Stimulated activated CD8-positive, alpha-beta memory T cell treated with anti-CD3 and anti-CD28 coated beads, Interleukin-15, amount 100 ng/mL, for 4 hours (primary cell): ENCODE measurements at regions not wholly inside any gene's neighbourhood (a gene's known extent, or its start where the extent isn't known, plus 50 kb on each side); places are given as distances from the start of the nearest gene placed in this dataset.

Source experiments
- DNase-seq, 2 donors: peaks; one replicate each; pipeline ENCODE4 v3.0.0-alpha.2; 2020; ENCODE audit warnings: low read depth in 2 of 2

DNA sequence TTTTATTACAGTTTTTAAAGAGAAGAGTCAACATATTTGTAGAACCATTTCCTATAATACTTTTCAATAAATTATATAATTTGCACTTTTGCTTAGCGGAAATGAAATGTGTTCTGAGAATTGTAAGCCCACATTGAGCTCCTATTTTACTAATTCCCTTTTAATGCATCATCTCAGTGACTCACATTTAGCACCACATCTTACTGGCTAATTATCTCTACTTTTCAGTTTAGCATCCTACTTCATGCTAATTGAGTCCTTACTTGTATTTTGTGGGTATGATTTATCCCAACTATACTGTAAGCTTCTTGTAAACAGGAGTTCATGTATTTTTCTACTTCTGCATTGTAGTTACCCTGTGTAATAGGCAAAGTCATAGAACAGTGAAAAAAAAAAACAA, 67.5 kb downstream of the TMX1 start:
- no peak for DNase-seq

DNA sequence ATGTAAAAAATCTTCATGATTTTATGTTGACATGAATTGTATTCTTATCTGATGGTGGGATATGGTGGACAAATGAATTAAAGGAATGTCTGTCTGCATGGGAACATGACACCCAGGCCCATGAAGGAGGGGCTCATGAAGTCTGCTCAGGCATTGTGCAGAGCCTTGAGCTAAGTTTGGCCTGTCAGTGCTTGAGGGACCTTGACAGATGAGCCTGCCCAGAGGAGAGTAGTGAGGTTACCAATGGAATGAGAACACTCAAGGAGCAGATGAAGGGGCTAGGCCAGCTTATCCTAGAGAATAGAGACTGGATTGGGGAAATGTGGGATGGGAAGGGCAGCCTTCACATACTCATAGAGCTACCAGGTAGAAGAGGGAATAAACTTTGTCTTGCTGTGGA, 68.8 kb downstream of the TMX1 start:
- DNase-seq: no peak

DNA sequence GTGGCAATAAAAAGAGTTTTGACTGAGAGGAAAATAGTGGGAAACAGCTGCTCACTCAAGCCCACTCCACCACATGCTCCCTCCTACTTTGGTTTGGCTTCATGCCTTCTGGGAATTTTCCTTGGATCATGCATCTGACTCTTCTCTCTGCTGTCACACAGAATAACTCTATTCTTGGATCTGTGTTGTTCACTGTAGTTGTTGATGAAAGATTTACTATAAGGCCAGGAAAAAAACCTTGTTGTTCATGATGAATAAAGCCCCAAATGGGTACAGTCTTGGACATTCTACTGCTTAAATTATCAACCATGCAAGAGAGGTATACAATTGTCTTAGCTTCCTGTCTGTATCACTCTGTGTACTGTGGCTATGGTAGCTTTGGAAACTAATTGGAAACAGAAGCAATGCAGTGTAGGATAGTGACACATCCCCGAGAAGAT, 70.5 kb downstream of the TMX1 start:
- no peak for DNase-seq

DNA sequence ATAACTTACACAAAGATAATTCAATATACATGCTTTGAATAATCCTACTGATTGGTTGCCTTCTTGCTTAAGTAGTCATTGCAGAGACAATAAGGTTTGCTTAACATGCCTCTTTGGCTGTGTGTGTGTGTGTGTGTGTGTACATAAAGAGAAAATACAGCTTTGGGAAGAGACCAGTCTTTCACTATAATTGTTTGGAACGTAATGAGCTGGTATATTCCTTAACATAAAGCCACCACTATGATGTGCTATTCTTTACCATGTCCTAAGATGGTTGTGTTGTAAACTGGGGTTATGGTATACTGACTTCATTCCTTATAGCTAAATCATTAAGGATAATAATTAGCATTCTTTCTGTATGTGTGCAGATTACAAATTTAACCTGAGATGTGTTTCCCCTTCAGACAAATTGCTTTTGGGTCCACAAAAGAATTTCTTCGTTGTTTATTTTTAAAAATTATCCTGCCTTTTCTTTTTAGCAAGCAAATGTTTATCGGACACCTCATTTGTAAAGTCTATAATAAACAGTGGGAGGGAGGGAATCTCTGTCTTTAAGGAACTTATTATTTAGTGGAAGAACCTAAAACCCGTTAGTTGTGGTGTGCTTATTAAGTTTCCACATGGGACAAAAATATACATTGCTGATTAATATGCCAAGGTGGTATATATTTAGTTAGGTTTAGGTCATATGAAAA, 74.4 kb downstream of the TMX1 start:
- DNase-seq: no peak

DNA sequence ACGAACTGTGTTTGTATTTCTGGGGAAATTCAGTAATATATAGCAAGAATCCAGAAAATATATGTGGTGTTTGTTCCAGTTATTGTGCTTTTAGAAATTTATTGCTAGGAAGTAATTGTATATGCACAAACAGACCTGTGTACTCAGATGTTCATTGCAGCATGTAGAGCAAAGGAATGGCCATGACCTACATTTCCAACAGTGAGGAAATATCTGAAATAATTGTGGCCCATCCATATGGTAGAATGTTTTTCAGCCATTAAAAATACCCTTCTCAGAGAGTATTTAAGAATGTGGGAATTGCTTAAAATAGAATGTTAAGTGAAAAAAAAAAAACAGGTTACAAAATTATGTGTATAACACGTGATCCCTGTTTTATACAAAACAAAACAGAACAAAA, 77.3 kb downstream of the TMX1 start:
- no peak for DNase-seq

DNA sequence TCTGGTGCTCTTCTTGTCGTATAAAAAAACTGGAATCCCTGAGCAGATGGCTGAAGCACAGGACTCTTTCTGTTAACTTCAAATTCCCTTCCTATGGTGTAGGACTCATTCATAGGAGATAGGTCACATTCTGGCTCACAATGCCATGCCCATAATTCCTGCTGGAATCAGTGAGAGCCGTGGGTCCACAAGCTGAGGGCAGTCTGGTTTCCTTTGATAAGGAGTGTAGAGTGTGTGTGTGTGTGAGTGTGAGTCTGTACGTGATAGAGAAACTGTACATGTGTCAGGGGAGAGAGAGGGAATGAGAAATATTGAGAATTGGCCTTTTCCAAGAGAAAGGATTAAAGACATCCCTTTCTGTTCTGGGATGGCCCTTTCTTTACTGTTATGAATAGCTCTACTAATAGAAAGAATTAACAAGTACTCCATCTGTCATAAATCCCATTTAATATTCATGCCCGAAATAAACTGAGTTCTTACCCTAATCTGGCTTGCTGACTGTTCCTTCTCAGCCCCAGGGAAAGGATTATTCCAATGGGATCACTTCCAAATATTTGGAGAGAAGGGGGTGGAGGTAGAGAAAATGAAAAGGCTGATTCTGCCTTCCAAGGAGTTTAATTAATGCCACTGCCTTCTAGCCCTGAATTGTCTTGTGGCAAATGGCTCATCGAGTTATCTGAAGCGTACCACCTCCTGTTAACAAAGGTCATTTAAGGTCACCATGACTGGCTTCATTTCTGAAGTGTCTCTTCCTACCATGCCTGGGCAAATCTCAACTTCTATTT, 79.0 kb downstream of the TMX1 start:
- DNase-seq: no peak

DNA sequence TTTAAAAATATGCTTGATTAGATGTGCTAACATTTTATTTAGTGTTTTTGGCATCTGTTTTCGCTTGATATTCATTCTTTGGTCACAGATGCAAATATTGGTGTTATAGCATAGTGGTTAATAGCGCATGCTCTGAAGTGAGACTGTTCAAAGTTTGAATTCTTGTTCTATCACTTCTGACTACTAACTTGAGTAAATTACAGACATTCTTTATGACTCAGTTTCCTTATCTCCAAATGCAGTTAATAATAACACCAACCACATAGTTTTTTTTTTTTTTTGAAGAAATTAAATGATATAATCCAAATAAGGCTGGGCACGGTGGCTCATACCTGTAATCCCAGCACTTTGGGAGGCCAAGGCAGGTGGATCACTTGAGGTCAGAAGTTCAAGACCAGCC, 81.0 kb downstream of the TMX1 start:
- DNase-seq: no peak

DNA sequence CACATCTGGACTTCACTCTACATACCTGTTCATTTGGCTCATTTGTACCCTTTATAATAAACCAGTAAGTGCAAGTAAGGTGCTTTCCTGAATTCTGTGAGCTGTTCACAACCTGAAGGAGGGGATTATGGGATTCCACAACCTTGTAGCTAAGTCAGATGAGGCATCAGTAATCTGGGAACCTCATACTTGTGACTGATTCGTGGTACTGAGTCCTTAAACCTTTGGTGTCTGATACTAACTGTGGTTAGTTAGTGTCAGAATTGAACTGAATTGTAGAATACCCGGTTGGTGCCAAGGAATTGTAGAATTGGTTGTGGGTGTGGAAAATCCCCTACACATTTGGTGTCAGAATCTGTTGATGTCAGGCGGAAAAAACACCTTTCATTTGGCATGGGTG, 83.4 kb downstream of the TMX1 start:
- no peak for DNase-seq

DNA sequence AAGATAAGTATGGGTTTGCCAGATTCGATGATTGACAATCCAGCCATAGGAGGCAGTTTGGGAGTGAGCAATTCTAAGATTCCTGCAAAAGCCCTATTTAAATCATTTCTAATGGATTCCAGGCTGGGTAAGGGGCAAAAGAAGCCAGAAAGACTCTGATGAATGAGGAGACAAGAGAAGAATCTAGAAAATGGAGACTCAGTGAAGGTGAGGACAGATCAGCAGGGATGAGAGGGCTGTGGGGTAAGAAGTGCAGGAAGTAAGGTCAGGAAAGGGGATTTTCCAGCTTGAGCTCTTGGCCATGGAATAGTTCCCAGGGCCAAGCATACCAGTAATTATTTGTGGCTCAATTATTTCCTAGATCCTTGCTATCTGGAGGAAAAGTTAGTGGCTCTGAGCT, 87.3 kb downstream of the TMX1 start:
- DNase-seq: no peak

DNA sequence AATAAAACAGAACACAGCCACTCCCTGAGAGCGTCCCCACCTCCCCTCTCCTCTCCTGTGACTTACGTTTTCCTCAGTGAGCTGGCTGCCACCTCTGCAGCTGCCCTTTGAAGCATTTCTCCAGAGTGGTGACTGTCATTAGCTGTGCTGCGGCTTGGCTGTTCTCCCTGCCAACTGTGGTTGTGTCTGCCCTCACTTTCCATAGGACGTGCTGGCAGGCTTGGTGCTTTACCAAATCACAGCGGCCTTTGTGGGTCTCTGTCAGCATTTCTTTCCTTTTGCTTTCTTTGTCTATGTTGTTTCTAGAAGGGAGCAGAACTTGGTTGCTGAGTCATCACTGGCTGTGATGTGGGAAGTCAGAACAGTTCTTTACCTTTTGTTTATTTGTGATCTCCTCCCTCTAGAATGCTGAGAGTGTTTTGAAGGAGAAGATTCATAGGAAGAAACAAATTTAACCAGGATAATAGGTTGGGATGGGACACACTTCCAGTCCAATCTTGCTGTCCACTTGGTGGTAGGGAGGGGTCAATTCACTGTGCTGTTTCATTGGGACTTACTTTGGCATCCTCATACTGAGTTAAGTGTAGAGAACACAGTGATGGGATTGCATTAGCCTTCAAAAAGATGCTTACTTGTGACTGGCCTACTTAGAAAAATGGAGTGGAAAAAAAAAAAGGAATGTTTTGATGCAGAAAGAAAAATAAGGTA, 88.2 kb downstream of the TMX1 start:
- peak in 1 of 2 donors; percentile 1 for DNase-seq

DNA sequence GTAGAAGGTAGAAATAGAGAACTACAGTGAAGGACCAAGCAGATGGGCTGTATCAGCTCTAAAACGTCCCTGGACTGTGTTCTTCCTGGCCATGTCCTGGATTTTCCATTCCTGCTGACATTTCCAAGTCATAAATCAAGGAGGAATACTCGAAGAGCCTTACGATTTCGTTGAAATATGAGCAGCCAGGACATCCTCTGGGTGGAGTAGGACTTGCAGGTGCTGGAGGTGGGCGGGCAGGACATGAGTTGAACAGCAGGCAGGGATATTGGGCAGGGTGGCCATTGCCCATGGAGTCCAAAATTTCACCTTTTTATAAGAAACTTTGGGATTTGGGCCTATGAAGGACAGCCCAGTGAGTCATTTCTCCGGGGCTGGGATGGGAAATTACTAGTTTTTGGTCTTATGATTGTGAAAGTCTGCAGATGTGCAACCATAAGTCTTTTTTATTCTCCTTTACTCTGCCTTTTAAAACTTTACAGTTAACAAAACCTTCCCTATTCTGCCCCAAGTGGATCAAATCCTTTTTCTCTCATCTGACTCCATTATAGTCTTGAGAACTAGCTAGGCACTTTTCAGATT, 88.8 kb downstream of the TMX1 start:
- no peak for DNase-seq

DNA sequence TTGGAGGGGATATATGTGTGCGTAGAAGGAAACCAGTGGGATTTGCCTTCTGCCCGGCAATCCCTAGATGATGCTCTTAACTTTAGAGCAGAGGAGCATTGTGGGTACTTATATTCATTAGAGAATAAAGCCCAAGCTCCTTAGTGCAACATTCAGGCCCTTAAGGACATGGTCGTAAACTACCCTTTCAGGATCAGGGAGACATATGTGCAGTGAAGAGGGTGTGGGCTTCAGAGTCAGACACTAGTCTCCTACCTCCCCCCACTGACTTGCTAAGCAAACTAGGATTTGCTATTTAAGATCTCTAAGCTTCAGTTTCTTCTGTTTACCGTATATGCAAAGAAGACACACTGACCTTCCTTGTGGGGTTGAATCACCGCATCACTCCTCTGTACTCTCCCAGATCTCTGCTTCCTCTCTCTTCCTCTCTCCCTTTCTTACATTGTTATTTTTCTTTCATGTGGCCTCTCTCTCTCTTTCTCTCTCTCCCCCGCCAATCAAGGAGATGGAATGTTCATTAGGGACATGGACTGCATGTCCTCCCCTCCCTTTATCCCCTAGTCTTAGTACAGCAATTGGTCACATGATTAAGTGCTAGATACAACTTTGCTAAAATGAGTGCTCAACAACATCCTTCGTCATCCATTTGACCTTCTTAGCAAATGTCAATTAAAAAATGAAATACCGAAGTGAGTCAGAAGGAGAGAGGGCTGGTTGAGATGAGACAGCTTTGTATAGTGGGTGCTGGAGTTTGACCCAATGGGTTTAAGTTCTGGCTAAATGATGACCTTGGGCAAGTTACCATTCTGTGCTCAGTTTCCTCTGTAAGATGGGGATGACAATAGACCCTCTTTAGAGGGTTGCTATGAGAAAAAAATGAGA, 91.7 kb downstream of the TMX1 start:
- DNase-seq: no peak

DNA sequence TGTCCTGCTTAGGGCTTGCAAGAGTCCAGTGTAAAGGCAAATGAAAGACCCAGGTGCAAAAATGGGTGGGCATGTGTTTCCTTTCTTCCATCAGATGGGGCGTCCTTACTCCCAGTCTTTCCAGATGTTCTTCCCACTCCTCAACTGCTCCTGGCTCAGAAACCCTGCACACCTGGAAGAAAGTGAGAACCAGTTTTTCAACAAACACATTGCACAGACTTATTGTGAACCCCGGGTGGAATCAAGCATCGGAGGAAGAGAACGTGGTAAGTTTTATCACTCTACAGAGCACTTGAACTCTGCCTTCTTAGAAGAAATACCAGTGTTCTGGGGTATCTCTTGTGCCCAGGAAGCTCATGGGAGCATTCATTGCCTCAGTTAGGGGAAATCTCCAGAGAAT, 93.3 kb downstream of the TMX1 start:
- no peak for DNase-seq

DNA sequence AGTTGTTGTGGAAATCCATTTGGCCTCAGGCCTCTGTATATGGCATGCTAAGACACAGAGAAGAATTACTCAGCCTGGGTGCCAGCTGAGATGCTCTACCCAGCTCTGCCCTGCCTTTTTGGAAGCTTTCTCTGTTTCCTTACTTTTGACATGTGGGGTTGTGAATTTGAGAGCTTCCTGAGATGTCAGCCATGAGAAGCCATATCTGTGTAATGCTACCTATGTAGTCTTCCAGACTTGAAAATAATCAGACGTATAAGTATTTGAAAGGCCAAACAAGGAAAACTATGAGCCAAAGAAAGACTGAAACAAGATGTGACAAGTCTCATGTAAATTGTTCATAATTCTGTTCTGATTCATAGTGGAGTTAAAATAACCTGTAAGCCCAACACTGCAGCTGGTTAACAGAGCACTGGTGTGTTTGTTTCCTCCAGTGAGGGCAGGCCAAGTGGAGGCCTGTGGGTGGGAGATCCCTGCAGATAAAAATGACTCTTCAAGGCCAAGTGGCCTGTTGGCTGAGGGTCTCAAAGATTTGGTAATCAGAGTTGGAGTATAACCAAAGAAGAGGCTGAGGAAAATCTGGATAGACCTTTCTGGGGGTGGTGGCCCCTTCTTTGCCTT, 94.0 kb downstream of the TMX1 start:
- DNase-seq: no peak

DNA sequence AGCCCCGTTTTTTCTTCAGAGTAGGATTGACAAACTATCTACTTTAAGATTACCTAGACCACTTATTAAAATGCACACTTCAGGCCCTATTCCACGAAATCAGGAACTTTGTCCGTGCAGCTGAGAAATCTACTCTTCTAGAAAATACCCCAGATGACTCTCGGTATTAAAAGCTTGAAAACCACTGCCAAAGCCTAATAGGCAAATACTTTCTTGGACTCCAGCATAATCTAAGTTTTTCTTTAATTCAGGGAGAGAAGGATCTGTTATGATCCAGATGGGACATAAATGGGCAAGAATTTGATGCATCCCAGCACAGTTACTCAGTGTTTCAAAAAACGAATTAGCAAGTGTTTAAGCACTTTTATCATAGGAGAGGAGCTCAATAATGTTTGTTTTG, 94.5 kb downstream of the TMX1 start:
- DNase-seq: no peak

DNA sequence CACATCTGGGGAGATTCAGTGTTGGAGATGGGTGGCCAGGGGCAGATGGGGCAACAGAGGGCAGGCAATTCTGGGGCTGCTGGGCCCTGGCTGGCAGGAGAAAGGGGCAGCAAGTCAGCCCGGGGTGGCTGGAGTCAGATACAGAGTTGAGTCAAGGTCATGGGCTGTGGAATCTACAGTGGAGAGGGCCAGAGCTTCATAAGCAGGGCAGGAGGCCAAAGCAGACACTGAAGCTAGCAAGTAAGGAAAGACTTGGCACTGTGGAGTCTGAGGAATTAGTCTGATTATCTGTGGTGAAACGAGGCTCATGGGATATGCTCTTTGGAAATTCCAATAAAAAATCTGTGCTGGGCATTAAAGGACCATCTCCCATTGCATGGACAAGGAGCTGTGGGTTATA, 95.5 kb downstream of the TMX1 start:
- no peak for DNase-seq

DNA sequence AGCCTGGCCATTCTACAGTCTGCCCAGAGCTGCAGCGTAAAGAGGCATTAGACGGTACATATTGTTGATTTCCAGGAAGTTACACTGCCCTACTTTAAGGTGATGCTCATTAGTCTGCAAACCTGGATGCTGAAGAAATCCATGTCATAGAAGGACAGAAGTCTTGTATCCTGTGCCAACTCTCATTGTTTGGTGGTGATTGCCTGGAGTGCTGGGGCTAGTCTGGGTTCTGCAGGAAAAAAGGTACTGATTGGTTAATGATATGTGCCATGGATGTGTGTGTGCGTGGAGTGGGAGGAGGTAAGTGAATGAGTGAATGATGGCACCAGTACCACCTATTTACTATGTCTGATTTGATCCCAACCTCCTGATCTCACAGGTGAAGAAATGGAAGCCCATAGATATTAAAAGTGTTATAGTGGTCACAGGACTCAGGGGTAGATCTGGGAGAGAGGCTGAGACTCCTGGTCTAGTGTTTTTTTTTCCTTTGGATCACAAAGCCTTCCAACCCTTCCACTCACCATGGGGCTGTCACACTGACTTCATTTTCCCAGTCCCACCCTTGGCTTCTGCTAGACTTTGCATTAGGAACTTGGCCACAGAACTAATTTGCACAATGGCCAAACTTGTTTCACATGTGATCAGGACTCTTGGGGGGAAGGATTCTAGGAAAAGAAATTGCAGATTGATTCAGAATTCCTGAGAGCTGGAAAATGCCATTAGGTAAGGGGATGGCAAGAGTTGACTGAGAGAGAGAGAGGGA, 96.1 kb downstream of the TMX1 start:
- DNase-seq: no peak

DNA sequence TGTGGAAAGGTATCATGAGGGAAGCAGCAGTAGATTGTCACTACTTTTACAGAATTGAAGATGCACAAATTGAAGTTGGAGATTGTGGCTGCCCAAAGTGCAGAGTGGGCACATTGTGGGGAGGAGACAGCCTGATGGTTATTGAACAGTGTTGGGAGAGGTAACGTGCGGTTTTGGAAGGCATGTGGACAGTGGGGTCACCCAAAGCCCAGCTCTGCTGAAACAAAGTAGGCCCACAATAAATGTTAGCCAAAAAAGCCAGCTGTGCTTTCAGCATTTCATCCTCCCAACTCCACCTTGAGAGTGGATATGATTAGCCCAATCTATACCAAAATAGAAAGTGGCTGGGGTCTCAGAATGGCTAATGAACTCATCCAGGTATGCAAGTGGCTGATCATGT, 96.7 kb downstream of the TMX1 start:
- DNase-seq: no peak

DNA sequence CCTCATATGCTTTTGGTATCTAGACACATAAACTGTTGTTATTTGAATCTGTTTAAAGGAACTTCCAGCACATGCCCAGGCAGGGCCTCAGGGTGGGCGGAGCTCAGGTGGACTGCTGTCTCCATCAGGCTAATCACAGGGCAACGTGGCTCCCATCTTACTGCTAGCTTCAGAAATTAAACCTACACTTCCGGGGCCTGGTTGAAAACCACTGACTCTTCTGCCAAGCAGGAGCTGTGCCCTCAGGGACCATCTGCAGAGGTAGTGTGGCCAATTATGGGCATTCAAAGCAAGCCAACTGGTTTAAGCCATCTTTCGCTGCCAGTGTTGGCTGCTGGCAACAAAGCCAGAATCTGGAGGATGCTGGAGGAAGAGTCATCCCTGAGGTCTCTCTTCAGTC, 97.5 kb downstream of the TMX1 start:
- no peak for DNase-seq

DNA sequence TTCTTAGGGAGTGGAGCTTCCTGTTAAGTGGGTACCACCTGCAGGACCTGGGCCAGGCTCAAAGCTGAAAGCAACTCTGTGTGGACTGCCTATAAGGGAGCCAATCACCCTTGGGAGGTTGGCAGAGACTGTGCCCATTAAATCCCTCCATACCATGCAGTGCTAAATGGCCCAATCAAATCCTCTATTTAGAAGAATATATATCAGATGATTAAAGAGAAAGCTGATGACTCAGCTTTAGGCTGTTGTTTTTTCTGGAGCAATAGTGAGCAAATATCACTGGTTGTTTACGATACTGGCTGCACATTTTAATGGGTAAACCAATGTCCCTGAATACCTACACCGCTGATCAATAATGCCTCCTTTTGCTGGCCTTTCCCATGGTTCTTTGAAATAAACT, 101.3 kb downstream of the TMX1 start:
- no peak for DNase-seq
